OCI-LY3 (cell line): ENCODE measurements at regions not wholly inside any gene's neighbourhood (a gene's known extent, or its start where the extent isn't known, plus 50 kb on each side); places are given as distances from the start of the nearest gene placed in this dataset.

Experiments used
- H2AFZ ChIP-seq: fragments of 200-600, 300-600 bp; shearing (Covaris generic); 2 replicates; pipeline ENCODE4 v1.6.0; 2014; ENCODE audit warnings: antibody characterized with exemption, low read depth, low read length
- H3K27ac ChIP-seq: fragments of 200-600, 300-600 bp; sonication (generic); 2 replicates; pipeline ENCODE4 v1.5.1; 2014; ENCODE audit warnings: mild to moderate bottlenecking, low read length, moderate library complexity, mixed read lengths
- H3K27me3 ChIP-seq: fragments of 200-600, 300-600 bp; sonication (generic); 2 replicates; pipeline ENCODE4 v1.6.1; 2014; ENCODE audit warnings: low read depth, low read length, mixed read lengths
- H3K36me3 ChIP-seq: fragments of 200-600, 300-600 bp; sonication (generic); replicated peaks from 2 replicates; pipeline ENCODE3; 2014; ENCODE audit warnings: low read depth, low read length, mixed read lengths
- H3K4me1 ChIP-seq: fragments of 300-600, 200-600 bp; sonication (generic); 2 replicates; pipeline ENCODE4 v1.6.1; 2014; ENCODE audit warnings: low read length, mixed read lengths
- H3K4me2 ChIP-seq: fragments of 200-600, 300-600 bp; sonication (generic); 2 replicates; pipeline ENCODE4 v1.6.1; 2014; ENCODE audit warnings: low read length, mixed read lengths
- H3K4me3 ChIP-seq: fragments of 300-600, 200-600 bp; sonication (generic); 2 replicates; pipeline ENCODE4 v1.5.1; 2014; ENCODE audit warnings: antibody characterized with exemption, mild to moderate bottlenecking, low read length, moderate library complexity
- H3K79me2 ChIP-seq: fragments of 300-600, 200-600 bp; shearing (Covaris generic); 2 replicates; pipeline ENCODE4 v1.6.1; 2014; ENCODE audit warnings: mild to moderate bottlenecking, low read length, mixed read lengths
- H3K9ac ChIP-seq: fragments of 300-600, 200-600 bp; shearing (Covaris generic); 2 replicates; pipeline ENCODE4 v1.6.0; 2014; ENCODE audit warnings: mild to moderate bottlenecking, low read length, moderate library complexity
- H3K9me3 ChIP-seq: fragments of 200-600, 300-600 bp; shearing (Covaris generic); 2 replicates; pipeline ENCODE4 v1.6.1; 2014; ENCODE audit warnings: low read length, mixed read lengths; ENCODE audit not compliant: insufficient read depth
- H4K20me1 ChIP-seq: fragments of 200-600, 300-600 bp; sonication (generic); 2 replicates; pipeline ENCODE4 v1.6.1; 2016; ENCODE audit warnings: low read length, mixed read lengths; ENCODE audit not compliant: insufficient read depth
- CTCF ChIP-seq: fragments of 200-600, 300-600 bp; sonication (generic); IDR thresholded peaks from 2 replicates; pipeline ENCODE4 v1.5.1; 2014; ENCODE audit warnings: antibody characterized with exemption, low read length, low read depth
- EZH2phosphoT487 ChIP-seq: fragments of 200-600 bp; shearing (Covaris generic); IDR thresholded peaks from 2 replicates; pipeline ENCODE4 v1.6.1; 2018; ENCODE audit warnings: antibody characterized with exemption, mixed run types, low read depth

DNA sequence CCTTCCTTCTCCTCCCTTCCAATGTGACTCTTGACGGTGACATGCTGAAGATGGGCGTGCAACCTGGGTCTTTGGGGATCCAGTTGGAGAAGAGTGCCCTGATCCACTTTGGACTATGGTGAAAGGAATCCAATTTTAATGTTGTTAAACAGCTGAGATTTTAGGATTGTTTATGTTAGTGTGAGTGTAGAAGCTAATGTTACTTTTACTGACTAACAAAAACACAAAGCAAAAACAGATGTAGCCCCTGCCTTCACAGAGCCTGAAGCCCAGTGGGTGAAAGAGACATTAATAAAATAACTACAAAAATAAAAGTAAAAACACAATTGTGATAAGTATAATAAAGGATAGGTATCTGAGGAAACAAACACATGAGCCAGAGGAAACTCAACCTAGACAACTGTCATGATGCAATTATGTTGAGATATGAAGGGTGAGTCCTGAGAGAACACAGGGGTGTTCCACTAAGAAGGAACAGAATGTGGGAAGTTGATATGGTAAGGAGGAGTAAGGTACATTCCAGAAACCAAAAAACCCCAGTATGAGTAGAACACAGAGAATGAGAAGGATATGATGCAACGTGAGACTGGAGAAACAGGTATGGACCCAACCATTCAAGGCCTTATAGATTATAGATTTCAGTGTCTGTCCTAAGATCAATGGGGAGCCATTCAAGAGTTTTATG lies 115.1 kb upstream of the PMFBP1 start:
- H3K9me3 ChIP-seq = no peaks in the 10 kb centered on the region
- no peak overlapping the region for H3K4me3 ChIP-seq
- H3K4me1 ChIP-seq = no peaks in the 10 kb centered on the region
- TF ChIP-seq EZH2phosphoT487 = no peak
- no peak for TF ChIP-seq CTCF
- no peak overlapping the region for H3K9ac ChIP-seq
- H3K27ac ChIP-seq = no peak overlapping the region
- H3K4me2 ChIP-seq = no peak overlapping the region
- no peaks in the 10 kb centered on the region for H3K79me2 ChIP-seq
- H2AFZ ChIP-seq = no peak overlapping the region
- no peaks in the 10 kb centered on the region for H3K36me3 ChIP-seq
- no peaks in the 10 kb centered on the region for H3K27me3 ChIP-seq
- no peaks in the 10 kb centered on the region for H4K20me1 ChIP-seq

GRCh38 chr16:72285728-72286127 lies 113.8 kb upstream of the PMFBP1 start:
- H3K79me2 ChIP-seq = no peaks in the 10 kb centered on the region
- H3K36me3 ChIP-seq = no peaks in the 10 kb centered on the region
- no peak overlapping the region for H3K9ac ChIP-seq
- no peak overlapping the region for H3K27ac ChIP-seq
- H3K9me3 ChIP-seq = no peaks in the 10 kb centered on the region
- no peak overlapping the region for H3K4me3 ChIP-seq
- no peaks in the 10 kb centered on the region for H3K27me3 ChIP-seq
- H2AFZ ChIP-seq = no peak overlapping the region
- H3K4me2 ChIP-seq = no peak overlapping the region
- H4K20me1 ChIP-seq = no peaks in the 10 kb centered on the region
- TF ChIP-seq EZH2phosphoT487 = no peak
- TF ChIP-seq CTCF = no peak
- H3K4me1 ChIP-seq = no peaks in the 10 kb centered on the region

DNA sequence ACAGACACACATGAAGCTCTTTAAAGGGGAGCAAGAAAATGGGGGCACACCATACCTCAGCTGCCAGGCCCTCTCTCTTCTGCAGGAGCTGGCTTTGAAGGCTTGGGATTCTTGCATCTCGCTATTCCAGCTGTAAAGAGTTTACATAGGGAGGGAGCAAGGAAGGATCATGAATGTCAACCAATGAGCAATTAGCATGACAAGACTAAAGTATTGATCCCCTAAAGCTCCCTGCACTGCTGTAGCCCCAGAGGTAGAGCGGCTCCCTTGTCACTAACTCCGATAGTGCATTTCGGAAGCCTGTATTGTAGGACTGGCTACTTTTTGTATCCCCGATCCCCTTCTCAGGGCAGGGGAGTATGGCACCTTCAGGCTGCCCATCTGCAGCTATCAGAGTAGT lies 113.4 kb upstream of the PMFBP1 start:
- no peak overlapping the region for H3K9ac ChIP-seq
- H3K27ac ChIP-seq = no peak overlapping the region
- H3K4me3 ChIP-seq = no peak overlapping the region
- no peaks in the 10 kb centered on the region for H3K79me2 ChIP-seq
- H2AFZ ChIP-seq = no peak overlapping the region
- H4K20me1 ChIP-seq = no peaks in the 10 kb centered on the region
- no peak overlapping the region for H3K4me2 ChIP-seq
- no peaks in the 10 kb centered on the region for H3K36me3 ChIP-seq
- no peaks in the 10 kb centered on the region for H3K27me3 ChIP-seq
- H3K9me3 ChIP-seq = no peaks in the 10 kb centered on the region
- H3K4me1 ChIP-seq = no peaks in the 10 kb centered on the region
- TF ChIP-seq CTCF = no peak
- TF ChIP-seq EZH2phosphoT487 = no peak

- Histone ChIP-seq H3K36me3 (no peaks in the 10 kb centered on the region), H3K9me3 (no peaks in the 10 kb centered on the region), H3K4me1 (no peaks in the 10 kb centered on the region), H3K9ac (no peak overlapping the region), H3K79me2 (no peaks in the 10 kb centered on the region), H3K4me2 (no peak overlapping the region), H3K4me3 (no peak overlapping the region), H3K27ac (no peak overlapping the region), H2AFZ (no peak overlapping the region), H3K27me3 (no peaks in the 10 kb centered on the region), H4K20me1 (no peaks in the 10 kb centered on the region)
- no peak for TF ChIP-seq EZH2phosphoT487
- no peak for TF ChIP-seq CTCF
Measured at GRCh38 chr16:72284042-72284789, 112.3 kb upstream of the PMFBP1 start.
